ENCODE measurements at regions not wholly inside any gene's neighbourhood (a gene's known extent, or its start where the extent isn't known, plus 50 kb on each side); places are given as distances from the start of the nearest gene placed in this dataset.
A peak's percentile ranks its signal among the peaks of the same experiment; 100 is the strongest.

GRCh38 chr2:42947809-42948600 is 155.6 kb upstream of the HAAO start:
- no peak for DNase-seq

GRCh38 chr2:42944779-42945415 is 152.5 kb upstream of the HAAO start:
- no peak for DNase-seq

GRCh38 chr2:42942990-42943493 is 150.7 kb upstream of the HAAO start:
- DNase-seq = no peak

- no peak for DNase-seq
These were observed 150.0 kb upstream of the HAAO start for GRCh38 chr2:42942214-42942989.

- no peak for DNase-seq
These were observed 149.3 kb upstream of the HAAO start for GRCh38 chr2:42941633-42942176.

GRCh38 chr2:42939411-42940206 is 147.2 kb upstream of the HAAO start:
- DNase-seq = peak; percentile 35

- no peak for DNase-seq
These were observed 146.4 kb upstream of the HAAO start for GRCh38 chr2:42938671-42939370.

GRCh38 chr2:42937171-42937875 is 144.9 kb upstream of the HAAO start:
- peak; percentile 24 for DNase-seq

- peak; percentile 20 for DNase-seq
These were observed 143.6 kb upstream of the HAAO start for GRCh38 chr2:42935692-42936671.

- DNase-seq = peak; percentile 11
These were observed 142.3 kb upstream of the HAAO start for GRCh38 chr2:42934580-42935186.

GRCh38 chr2:42933824-42934254 is 141.5 kb upstream of the HAAO start:
- peak; percentile 31 for DNase-seq

- DNase-seq = peak; percentile 20
These were observed 140.1 kb upstream of the HAAO start for GRCh38 chr2:42932271-42933151.

GRCh38 chr2:42931818-42932195 is 139.4 kb upstream of the HAAO start:
- DNase-seq = peak; percentile 47

GRCh38 chr2:42931146-42931817 is 138.9 kb upstream of the HAAO start:
- peak; percentile 20 for DNase-seq

- DNase-seq = peak; percentile 47
These were observed 137.7 kb upstream of the HAAO start for GRCh38 chr2:42930025-42930581.

GRCh38 chr2:42929546-42930024 is 137.2 kb upstream of the HAAO start:
- peak; percentile 10 for DNase-seq

Data from femur (tissue), 1 donor.